Iris pigment epithelial cell (primary cell): ENCODE measurements at regions not wholly inside any gene's neighbourhood (a gene's known extent, or its start where the extent isn't known, plus 50 kb on each side); places are given as distances from the start of the nearest gene placed in this dataset.

Source experiments
- DNase-seq: peaks from one replicate; pipeline ENCODE4 v3.0.0-alpha.2; 2011; ENCODE audit warnings: low read depth

- no peak for DNase-seq
Measured at GRCh38 chr2:6354546-6354945, 511.2 kb downstream of the CMPK2 start.

- no peak for DNase-seq
Measured at GRCh38 chr2:6355886-6356761, 509.6 kb downstream of the CMPK2 start.

DNA sequence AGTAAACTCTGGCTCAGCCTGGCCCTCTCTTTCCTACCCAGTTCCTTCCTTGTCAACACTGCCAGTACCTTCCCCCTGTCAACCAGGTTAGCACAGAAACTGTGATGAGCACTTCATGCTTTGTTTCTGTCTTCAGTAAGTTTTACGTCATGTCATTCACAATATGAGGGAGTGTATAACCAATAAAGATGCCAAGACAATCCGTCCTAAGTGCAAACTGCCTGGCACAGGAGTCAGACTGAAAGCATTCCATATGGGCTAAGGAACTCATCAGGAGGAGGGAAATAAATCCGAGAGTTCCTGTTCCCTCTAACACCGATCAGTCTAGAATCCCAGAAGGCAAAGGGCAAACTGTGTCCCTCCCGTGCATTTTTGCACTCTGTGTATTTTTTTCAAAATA lies 507.2 kb downstream of the CMPK2 start:
- no peak for DNase-seq

DNA sequence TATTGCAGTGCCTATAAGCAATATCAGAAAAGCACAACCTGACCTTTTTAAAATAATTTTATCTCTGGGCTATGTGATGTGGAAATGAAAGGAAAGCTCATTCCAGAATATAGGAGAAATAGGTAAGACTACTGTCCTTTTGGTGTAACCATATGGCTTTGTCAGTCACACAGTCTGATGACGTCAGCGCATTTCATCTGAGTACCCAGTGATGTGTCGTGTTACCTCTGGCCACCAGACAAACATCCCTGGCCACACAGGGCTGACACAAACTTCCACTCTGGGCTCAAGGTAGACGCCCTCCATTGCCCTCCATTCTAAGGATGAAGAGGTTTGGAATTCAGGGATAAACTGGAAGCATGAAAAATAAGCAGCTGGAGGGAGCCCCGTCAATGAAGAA lies 506.7 kb downstream of the CMPK2 start:
- DNase-seq = no peak

DNA sequence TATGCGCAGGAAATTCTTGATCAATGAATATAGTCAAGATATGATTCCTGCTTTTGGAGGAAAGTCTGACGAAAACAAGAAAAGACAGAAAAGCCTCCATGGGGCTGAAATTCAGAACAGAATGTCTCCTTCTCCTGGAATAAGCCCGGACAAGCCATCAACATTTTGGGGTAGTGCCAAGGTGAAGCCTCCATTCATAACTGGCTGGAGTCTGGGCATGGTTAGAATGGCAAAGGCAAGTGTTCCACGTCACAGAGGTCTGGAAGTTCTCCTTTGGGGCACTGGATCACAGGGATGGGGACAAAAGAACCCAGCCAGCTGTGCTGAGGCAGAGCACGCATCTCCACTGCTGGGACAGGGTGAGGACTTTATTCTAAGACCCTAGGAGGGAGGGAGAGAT lies 505.7 kb downstream of the CMPK2 start:
- DNase-seq = no peak

GRCh38 chr2:6362671-6363450 lies 502.8 kb downstream of the CMPK2 start:
- no peak for DNase-seq

- peak; percentile 91 for DNase-seq
Measured at GRCh38 chr2:6368281-6368680, 497.4 kb downstream of the CMPK2 start.

DNA sequence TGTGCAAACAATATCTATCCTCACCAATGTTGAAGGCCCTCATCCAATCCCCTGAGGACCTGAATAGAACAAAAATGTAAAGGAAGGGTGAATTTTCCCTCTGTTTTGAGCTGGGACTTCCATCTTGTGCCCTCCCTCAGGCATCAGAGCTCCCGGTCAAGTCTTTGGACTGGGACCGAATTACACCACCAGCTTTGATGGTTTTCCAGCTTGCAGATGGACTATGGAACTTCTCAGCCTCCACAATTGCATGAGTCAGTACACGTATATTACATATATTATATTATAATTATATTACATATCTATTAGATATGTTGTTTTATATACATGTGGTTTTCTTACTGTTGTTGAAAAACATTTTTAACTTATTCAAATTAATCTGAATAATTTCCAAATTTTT lies 496.4 kb downstream of the CMPK2 start:
- no peak for DNase-seq

- no peak for DNase-seq
Measured at GRCh38 chr2:6370753-6371551, 494.8 kb downstream of the CMPK2 start.

DNA sequence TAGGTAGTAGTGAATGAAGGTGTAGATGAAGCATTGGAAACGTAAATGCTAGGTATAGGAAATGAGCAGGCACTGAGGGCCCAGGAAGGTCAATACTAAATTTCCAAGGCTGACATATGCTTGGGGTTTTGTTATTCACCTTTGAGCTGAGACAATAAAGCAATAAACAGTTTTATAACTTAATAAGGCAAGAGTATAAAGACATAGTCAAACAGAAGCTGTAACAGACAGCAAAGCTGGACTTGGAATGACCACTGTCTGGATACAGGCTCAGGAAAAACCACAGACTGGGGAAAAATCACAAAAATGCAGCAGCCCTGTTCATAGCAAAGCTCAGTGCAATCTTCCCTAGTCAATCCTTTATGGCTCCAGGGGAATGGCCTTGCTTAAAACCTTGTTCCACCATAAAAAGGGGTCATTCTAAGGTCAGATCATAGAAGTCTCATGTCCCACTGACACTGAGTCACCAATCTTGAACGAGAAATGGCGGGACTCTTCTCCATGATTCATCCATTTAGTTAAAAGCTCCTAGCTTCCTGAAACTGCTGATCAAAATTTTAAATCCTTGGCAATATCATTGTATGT lies 493.3 kb downstream of the CMPK2 start:
- DNase-seq = peak; percentile 90

DNA sequence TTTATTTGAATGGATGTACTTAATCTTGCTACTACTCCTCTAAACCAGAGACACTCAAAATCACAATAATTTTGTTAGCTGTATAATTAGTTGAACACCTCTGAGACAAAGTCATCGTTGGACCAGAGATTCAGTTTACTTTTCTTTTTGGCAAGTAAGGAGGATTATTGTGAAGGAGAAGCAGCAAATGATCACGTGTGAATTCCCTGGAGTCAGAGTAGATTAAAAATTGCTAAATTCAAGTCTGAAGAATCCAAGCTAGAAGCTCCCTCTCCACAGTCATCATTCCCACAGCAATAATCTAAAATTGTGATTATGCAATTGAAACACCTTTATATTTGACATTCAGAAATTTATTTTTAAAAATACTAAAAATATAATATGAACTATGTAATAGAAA lies 484.4 kb downstream of the CMPK2 start:
- DNase-seq = no peak

DNA sequence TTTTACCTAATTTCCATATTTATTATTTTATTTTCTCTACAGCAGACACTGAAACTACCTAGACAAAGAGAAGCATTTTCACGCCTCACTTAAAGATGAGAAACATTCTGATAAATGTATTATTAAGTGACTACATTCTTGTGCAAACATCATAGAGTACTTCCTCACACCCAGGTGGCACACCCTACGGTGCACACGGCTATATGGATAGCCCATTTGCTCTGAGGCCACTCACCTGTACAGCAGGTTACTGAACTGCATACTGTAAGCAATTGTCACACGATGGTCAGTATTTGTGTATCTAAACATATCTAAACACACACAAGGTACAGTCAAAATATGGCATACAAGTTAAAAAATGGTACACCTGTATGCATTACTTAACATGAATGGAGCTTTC lies 481.4 kb downstream of the CMPK2 start:
- DNase-seq = no peak

GRCh38 chr2:6392354-6392753 lies 473.4 kb downstream of the CMPK2 start:
- DNase-seq = no peak

DNA sequence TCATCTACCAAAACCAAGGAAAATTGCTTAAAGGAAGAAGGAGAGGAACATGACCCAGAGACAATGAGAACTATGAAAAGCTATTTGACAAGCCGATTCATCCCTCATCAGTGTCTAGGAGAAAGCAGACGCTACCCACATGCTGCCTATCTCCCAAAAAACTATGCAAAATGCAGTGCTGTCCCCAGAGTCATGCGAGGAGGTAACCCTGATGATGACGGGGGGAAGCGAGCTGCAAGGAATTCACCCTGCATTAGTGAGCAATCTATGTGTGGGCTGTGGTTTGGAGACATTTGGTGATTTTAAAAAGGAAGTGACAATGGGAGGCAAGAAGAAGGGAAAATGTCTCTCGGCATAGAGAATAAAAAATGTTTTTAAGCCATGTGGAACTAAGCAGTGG lies 472.7 kb downstream of the CMPK2 start:
- no peak for DNase-seq

- DNase-seq = no peak
Measured at GRCh38 chr2:6393819-6394218, 471.9 kb downstream of the CMPK2 start.

DNA sequence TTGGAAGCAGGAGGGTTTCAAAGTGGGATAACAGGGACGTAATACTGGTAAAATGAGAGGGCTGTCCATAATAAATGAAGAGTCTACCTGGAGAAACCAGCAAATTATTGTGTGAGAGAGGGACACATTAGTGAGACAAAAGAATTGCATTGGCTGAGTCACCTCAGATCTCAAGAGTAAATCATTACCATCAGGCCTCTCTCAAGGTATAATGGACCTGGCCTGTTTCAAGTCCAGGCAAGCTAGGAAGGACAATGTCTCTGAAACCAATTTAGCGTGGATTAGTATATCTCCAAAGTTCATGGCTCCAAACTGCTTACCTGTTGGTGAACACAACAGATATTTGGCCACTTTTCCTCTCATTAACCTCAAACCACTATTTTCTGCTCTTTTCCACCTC lies 471.4 kb downstream of the CMPK2 start:
- DNase-seq = no peak

- no peak for DNase-seq
Measured at GRCh38 chr2:6398421-6398820, 467.3 kb downstream of the CMPK2 start.

GRCh38 chr2:6401301-6401700 lies 464.4 kb downstream of the CMPK2 start:
- DNase-seq = peak; percentile 51

GRCh38 chr2:6408057-6408456 lies 457.6 kb downstream of the CMPK2 start:
- no peak for DNase-seq

GRCh38 chr2:6410313-6410712 lies 455.4 kb downstream of the CMPK2 start:
- peak; percentile 27 for DNase-seq

DNA sequence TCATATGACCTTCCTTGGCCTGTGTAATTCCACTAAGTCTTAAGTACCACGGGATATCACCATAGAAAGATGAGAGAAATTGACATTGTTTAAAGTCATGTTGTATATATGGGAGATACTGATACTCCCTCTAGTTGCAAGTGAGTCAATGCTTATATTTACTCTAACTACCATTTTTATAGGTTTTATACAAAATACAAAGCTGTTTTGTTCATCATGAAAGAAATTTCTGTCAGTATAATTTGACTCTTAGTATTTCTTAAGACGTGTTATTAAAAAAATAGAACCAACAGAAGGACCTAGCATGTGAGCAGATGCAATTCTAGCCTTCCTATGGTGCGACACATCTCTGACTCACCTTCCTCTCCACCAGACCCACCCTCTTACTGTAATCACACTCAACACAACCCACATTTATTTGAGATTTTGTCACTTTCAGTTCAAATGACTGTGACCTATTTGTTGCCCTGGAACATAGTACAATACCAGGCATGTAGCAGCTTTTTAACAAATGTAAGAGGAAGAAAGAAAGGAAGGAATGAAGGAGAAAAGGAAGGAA lies 453.1 kb downstream of the CMPK2 start:
- DNase-seq = peak; percentile 55

- DNase-seq = no peak
Measured at GRCh38 chr2:6417050-6417449, 448.7 kb downstream of the CMPK2 start.
